GM23338 (cell line): ENCODE measurements at regions not wholly inside any gene's neighbourhood (a gene's known extent, or its start where the extent isn't known, plus 50 kb on each side); places are given as distances from the start of the nearest gene placed in this dataset.

Experiments
- ATAC-seq: fragments of 200-7000 bp; cut with Tn5 transposase; 3 replicates; pipeline ENCODE4 v1.9.1; 2020
- DNase-seq: peaks from one replicate; pipeline ENCODE4 v3.0.0-alpha.2; 2015; ENCODE audit warnings: low spot score
- H2AFZ ChIP-seq: fragments of 200-600 bp; sonication (generic); 2 replicates; pipeline ENCODE4 v1.8.0; 2016; ENCODE audit warnings: antibody characterized with exemption, mild to moderate bottlenecking, moderate library complexity
- H3F3A ChIP-seq: fragments of 200-600 bp; sonication (generic); replicated peaks from 2 replicates; pipeline ENCODE4 v1.8.0; 2017; ENCODE audit warnings: antibody characterized with exemption, mixed run types, low read depth
- H3K27ac ChIP-seq: fragments of 200-600 bp; sonication (generic); 2 replicates; pipeline ENCODE4 v1.6.1; 2016; ENCODE audit warnings: low read depth
- H3K27me3 ChIP-seq: fragments of 200-600 bp; sonication (generic); 2 replicates; pipeline ENCODE4 v1.8.0; 2016; ENCODE audit warnings: mild to moderate bottlenecking, mixed run types, moderate library complexity; ENCODE audit not compliant: insufficient read depth
- H3K36me3 ChIP-seq: fragments of 200-600 bp; sonication (generic); 2 replicates; pipeline ENCODE4 v1.8.0; 2016; ENCODE audit warnings: mild to moderate bottlenecking; ENCODE audit not compliant: insufficient read depth
- H3K4me1 ChIP-seq: fragments of 200-600 bp; sonication (generic); 2 replicates; pipeline ENCODE4 v1.8.0; 2016; ENCODE audit warnings: mild to moderate bottlenecking, moderate library complexity; ENCODE audit not compliant: insufficient read depth
- H3K4me2 ChIP-seq: fragments of 200-600 bp; sonication (generic); 2 replicates; pipeline ENCODE4 v1.7.1; 2017; ENCODE audit warnings: mixed run types
- H3K4me3 ChIP-seq: fragments of 200-600 bp; sonication (generic); 2 replicates; pipeline ENCODE4 v1.6.1; 2016; ENCODE audit warnings: mixed run types
- H3K79me2 ChIP-seq: fragments of 200-600 bp; sonication (generic); replicated peaks from 2 replicates; pipeline ENCODE4 v1.8.0; 2017; ENCODE audit warnings: mild to moderate bottlenecking; ENCODE audit not compliant: insufficient read depth
- H3K9me2 ChIP-seq: fragments of 200-600 bp; sonication (generic); 2 replicates; pipeline ENCODE4 v1.8.0; 2017; ENCODE audit not compliant: insufficient read depth
- H4K20me1 ChIP-seq: fragments of 200-600 bp; sonication (generic); replicated peaks from 2 replicates; pipeline ENCODE4 v1.8.0; 2017; ENCODE audit warnings: mild to moderate bottlenecking; ENCODE audit not compliant: insufficient read depth
- H3K27ac Mint-ChIP-seq: 2 replicates; pipeline ENCODE4 v1.8.0; 2020; ENCODE audit warnings: inconsistent platforms, mild to moderate bottlenecking, moderate library complexity, mixed read lengths
- H3K27me3 Mint-ChIP-seq: 3 replicates; pipeline ENCODE4 v1.8.0; 2022; ENCODE audit warnings: low read depth, mild to moderate bottlenecking, moderate library complexity, mixed read lengths, inconsistent platforms; ENCODE audit not compliant: insufficient read depth, poor library complexity
- H3K36me3 Mint-ChIP-seq: 3 replicates; pipeline ENCODE4 v1.8.0; 2021; ENCODE audit warnings: low read depth, mild to moderate bottlenecking, inconsistent platforms, moderate library complexity, mixed read lengths
- H3K4me1 Mint-ChIP-seq: 3 replicates; pipeline ENCODE4 v1.8.0; 2020; ENCODE audit warnings: mild to moderate bottlenecking, inconsistent platforms, mixed read lengths
- H3K4me3 Mint-ChIP-seq: 3 replicates; pipeline ENCODE4 v1.8.0; 2021; ENCODE audit warnings: moderate library complexity, mild to moderate bottlenecking, inconsistent platforms, mixed read lengths
- H3K9me3 Mint-ChIP-seq: 3 replicates; pipeline ENCODE4 v1.8.0; 2020; ENCODE audit warnings: moderate library complexity, mild to moderate bottlenecking, inconsistent platforms, mixed read lengths
- CREB1 ChIP-seq: fragments of 250-450 bp; sonication (Bioruptor Pico); IDR thresholded peaks from 2 replicates; pipeline ENCODE4 v1.5.0; 2020; ENCODE audit warnings: low read depth, mild to moderate bottlenecking, moderate library complexity
- ETS1 ChIP-seq: IDR thresholded peaks from 2 replicates; pipeline ENCODE4 v1.6.1; 2016; ENCODE audit warnings: antibody characterized with exemption
- EZH2 ChIP-seq: fragments of 200-600 bp; sonication (generic); IDR thresholded peaks from one replicate; pipeline ENCODE4 v1.8.0; 2017; ENCODE audit warnings: antibody characterized with exemption, mild to moderate bottlenecking, low read depth; ENCODE audit not compliant: unreplicated experiment
- EZH2phosphoT487 ChIP-seq: fragments of 200-600 bp; sonication (generic); IDR thresholded peaks from one replicate; pipeline ENCODE4 v1.8.1; 2018; ENCODE audit warnings: antibody characterized with exemption; ENCODE audit not compliant: unreplicated experiment
- JUNB ChIP-seq: IDR thresholded peaks from one replicate; pipeline ENCODE4 v1.6.1; 2016; ENCODE audit warnings: antibody characterized with exemption; ENCODE audit not compliant: unreplicated experiment
- NANOG ChIP-seq: IDR thresholded peaks from 2 replicates; pipeline ENCODE4 v1.6.1; 2016; ENCODE audit warnings: antibody characterized with exemption, borderline replicate concordance
- POLR2AphosphoS5 ChIP-seq: IDR thresholded peaks from 2 replicates; pipeline ENCODE4 v1.6.1; 2016; ENCODE audit warnings: antibody characterized with exemption, low read depth
- STAT1 ChIP-seq: IDR thresholded peaks from one replicate; pipeline ENCODE4 v1.6.1; 2016; ENCODE audit warnings: antibody characterized with exemption; ENCODE audit not compliant: unreplicated experiment
- ZNF114 ChIP-seq: fragments of 250-450 bp; sonication (Bioruptor Pico); IDR thresholded peaks from 2 replicates; pipeline ENCODE4 v1.5.0; 2020; ENCODE audit warnings: mild to moderate bottlenecking, moderate library complexity
- ZNF331 ChIP-seq: fragments of 250-450 bp; sonication (Bioruptor Pico); IDR thresholded peaks from 2 replicates; pipeline ENCODE4 v1.5.0; 2020; ENCODE audit warnings: low read depth, mild to moderate bottlenecking, moderate library complexity
- ZNF462 ChIP-seq: fragments of 250-450 bp; sonication (Bioruptor Pico); IDR thresholded peaks from 2 replicates; pipeline ENCODE4 v1.5.0; 2020; ENCODE audit warnings: mild to moderate bottlenecking, moderate library complexity
- TF ChIP-seq, protein P1 (sequence below): IDR thresholded peaks from one replicate; pipeline ENCODE4 v1.6.1; 2018; ENCODE audit warnings: antibody characterized with exemption; ENCODE audit not compliant: unreplicated experiment
- TF ChIP-seq, protein P2 (sequence below), 2 experiments: fragments of 200-600 bp in 1 of 2; sonication (generic) in 1 of 2; conservative IDR thresholded peaks; 2 replicates each; pipeline versions ENCODE4 v1.5.1 to v1.6.1; 2016 to 2017; ENCODE audit warnings: antibody characterized with exemption in 2 of 2, low read depth in 2 of 2, mild to moderate bottlenecking in 2 of 2, moderate library complexity in 1 of 2

GRCh38 chr9:115922444-115922843, 231.1 kb upstream of the PAPPA start:
- H3K36me3 Mint-ChIP-seq, result no peaks in the 10 kb centered on the region
- no peaks in the 10 kb centered on the region for H3K79me2 ChIP-seq
- H3K27ac ChIP-seq, result no peak overlapping the region
- no peaks in the 10 kb centered on the region for H3F3A ChIP-seq
- no peak overlapping the region for H2AFZ ChIP-seq
- H4K20me1 ChIP-seq, result no peaks in the 10 kb centered on the region
- H3K36me3 ChIP-seq, result no peaks in the 10 kb centered on the region
- H3K9me3 Mint-ChIP-seq, result no peaks in the 10 kb centered on the region
- H3K27me3 ChIP-seq, result no peaks in the 10 kb centered on the region
- H3K9me2 ChIP-seq, result peaks cover 6% of the 10 kb centered on the region
- DNase-seq (no peak), ATAC-seq (no peak)
- no peak overlapping the region for H3K4me2 ChIP-seq
- no peaks in the 10 kb centered on the region for H3K27me3 Mint-ChIP-seq
- TF ChIP-seq, protein P1, sequence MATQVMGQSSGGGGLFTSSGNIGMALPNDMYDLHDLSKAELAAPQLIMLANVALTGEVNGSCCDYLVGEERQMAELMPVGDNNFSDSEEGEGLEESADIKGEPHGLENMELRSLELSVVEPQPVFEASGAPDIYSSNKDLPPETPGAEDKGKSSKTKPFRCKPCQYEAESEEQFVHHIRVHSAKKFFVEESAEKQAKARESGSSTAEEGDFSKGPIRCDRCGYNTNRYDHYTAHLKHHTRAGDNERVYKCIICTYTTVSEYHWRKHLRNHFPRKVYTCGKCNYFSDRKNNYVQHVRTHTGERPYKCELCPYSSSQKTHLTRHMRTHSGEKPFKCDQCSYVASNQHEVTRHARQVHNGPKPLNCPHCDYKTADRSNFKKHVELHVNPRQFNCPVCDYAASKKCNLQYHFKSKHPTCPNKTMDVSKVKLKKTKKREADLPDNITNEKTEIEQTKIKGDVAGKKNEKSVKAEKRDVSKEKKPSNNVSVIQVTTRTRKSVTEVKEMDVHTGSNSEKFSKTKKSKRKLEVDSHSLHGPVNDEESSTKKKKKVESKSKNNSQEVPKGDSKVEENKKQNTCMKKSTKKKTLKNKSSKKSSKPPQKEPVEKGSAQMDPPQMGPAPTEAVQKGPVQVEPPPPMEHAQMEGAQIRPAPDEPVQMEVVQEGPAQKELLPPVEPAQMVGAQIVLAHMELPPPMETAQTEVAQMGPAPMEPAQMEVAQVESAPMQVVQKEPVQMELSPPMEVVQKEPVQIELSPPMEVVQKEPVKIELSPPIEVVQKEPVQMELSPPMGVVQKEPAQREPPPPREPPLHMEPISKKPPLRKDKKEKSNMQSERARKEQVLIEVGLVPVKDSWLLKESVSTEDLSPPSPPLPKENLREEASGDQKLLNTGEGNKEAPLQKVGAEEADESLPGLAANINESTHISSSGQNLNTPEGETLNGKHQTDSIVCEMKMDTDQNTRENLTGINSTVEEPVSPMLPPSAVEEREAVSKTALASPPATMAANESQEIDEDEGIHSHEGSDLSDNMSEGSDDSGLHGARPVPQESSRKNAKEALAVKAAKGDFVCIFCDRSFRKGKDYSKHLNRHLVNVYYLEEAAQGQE, result no peak
- TF ChIP-seq, protein P2, sequence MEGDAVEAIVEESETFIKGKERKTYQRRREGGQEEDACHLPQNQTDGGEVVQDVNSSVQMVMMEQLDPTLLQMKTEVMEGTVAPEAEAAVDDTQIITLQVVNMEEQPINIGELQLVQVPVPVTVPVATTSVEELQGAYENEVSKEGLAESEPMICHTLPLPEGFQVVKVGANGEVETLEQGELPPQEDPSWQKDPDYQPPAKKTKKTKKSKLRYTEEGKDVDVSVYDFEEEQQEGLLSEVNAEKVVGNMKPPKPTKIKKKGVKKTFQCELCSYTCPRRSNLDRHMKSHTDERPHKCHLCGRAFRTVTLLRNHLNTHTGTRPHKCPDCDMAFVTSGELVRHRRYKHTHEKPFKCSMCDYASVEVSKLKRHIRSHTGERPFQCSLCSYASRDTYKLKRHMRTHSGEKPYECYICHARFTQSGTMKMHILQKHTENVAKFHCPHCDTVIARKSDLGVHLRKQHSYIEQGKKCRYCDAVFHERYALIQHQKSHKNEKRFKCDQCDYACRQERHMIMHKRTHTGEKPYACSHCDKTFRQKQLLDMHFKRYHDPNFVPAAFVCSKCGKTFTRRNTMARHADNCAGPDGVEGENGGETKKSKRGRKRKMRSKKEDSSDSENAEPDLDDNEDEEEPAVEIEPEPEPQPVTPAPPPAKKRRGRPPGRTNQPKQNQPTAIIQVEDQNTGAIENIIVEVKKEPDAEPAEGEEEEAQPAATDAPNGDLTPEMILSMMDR (conservative IDR thresholded peaks at IDR 0.05; ENCODE audit: low read depth in 2 of 2), result no peak
- TF ChIP-seq CREB1 (CRISPR knock-in tag) (no peak), ETS1 (no peak), EZH2phosphoT487 (no peak), STAT1 (no peak), ZNF462 (CRISPR knock-in tag) (no peak), EZH2 (no peak), ZNF114 (CRISPR knock-in tag) (no peak), NANOG (no peak), POLR2AphosphoS5 (no peak), JUNB (no peak), ZNF331 (CRISPR knock-in tag) (no peak)
- H3K4me1 Mint-ChIP-seq, result no peaks in the 10 kb centered on the region
- H3K27ac Mint-ChIP-seq, result no peak overlapping the region; the same call in 1 of the 2 replicates
- no peaks in the 10 kb centered on the region for H3K4me1 ChIP-seq
- H3K4me3 ChIP-seq, result no peak overlapping the region
- H3K4me3 Mint-ChIP-seq, result no peak overlapping the region
